ENCODE measurements at regions not wholly inside any gene's neighbourhood (a gene's known extent, or its start where the extent isn't known, plus 50 kb on each side); places are given as distances from the start of the nearest gene placed in this dataset.

DNA sequence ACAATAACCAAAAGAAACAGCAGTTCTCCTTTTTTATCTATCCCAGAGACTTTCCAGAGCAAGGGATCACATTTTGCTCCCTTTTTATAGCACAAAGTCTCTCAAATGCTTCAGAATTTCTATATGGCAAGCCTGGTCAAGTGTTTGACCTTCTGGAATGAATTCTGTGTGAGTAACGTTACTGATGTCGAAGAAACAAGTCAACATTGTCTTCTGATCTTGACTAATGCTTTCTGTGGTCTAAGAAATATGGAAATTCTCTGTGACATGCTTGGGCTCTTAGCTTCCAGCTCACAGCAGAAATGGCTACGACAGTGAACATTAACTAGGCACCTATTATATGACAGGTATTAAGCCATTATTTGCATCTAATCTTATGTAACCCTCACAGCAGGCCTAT is 411.7 kb downstream of the CADM1 start:
- Histone ChIP-seq H3K9me3 (ENCODE audit: insufficient read depth, low read depth, low read length) (no peaks in the 10 kb centered on the region), H2AFZ (ENCODE audit: low read depth, low read length) (no peak overlapping the region), H3K27ac (ENCODE audit: low read depth, low read length) (no peak overlapping the region), H3K4me1 (ENCODE audit: insufficient read depth, low read length) (no peaks in the 10 kb centered on the region), H3K9ac (ENCODE audit: low read length) (no peak overlapping the region), H3K36me3 (ENCODE audit: insufficient read depth, low read length) (no peaks in the 10 kb centered on the region), H3K4me3 (ENCODE audit: insufficient read depth, low read depth, low read length) (no peak overlapping the region), H3K79me2 (ENCODE audit: insufficient read depth, low read length) (no peaks in the 10 kb centered on the region), H3K4me2 (ENCODE audit: low read length) (no peak overlapping the region), H4K20me1 (ENCODE audit: insufficient read depth, low read length) (no peaks in the 10 kb centered on the region), H3K27me3 (ENCODE audit: insufficient read depth, low read length) (no peaks in the 10 kb centered on the region)
- no peaks in the 10 kb centered on the region for H3K9me3 Mint-ChIP-seq (ENCODE audit: unreplicated experiment)
- FAIRE-seq (no peak), DNase-seq (ENCODE audit: low read depth) (no peak)
- peaks cover 10% of the 10 kb centered on the region for H3K27me3 Mint-ChIP-seq (ENCODE audit: low read depth, unreplicated experiment)
- TF ChIP-seq, protein P1, sequence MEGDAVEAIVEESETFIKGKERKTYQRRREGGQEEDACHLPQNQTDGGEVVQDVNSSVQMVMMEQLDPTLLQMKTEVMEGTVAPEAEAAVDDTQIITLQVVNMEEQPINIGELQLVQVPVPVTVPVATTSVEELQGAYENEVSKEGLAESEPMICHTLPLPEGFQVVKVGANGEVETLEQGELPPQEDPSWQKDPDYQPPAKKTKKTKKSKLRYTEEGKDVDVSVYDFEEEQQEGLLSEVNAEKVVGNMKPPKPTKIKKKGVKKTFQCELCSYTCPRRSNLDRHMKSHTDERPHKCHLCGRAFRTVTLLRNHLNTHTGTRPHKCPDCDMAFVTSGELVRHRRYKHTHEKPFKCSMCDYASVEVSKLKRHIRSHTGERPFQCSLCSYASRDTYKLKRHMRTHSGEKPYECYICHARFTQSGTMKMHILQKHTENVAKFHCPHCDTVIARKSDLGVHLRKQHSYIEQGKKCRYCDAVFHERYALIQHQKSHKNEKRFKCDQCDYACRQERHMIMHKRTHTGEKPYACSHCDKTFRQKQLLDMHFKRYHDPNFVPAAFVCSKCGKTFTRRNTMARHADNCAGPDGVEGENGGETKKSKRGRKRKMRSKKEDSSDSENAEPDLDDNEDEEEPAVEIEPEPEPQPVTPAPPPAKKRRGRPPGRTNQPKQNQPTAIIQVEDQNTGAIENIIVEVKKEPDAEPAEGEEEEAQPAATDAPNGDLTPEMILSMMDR (IDR thresholded peaks at IDR 0.05; ENCODE audit: insufficient read depth, low read depth, low read length) = no peak
- TF ChIP-seq EZH2 (IDR thresholded peaks at IDR 0.05; ENCODE audit: insufficient read depth, low read length) = no peak
- peaks cover 5% of the 10 kb centered on the region for H3K4me1 Mint-ChIP-seq (ENCODE audit: low read depth, unreplicated experiment)
- no peak overlapping the region for H3K27ac Mint-ChIP-seq (ENCODE audit: unreplicated experiment)
- H3K4me3 Mint-ChIP-seq (ENCODE audit: unreplicated experiment) = no peak overlapping the region
- H3K36me3 Mint-ChIP-seq (ENCODE audit: low read depth, unreplicated experiment) = no peaks in the 10 kb centered on the region

DNA sequence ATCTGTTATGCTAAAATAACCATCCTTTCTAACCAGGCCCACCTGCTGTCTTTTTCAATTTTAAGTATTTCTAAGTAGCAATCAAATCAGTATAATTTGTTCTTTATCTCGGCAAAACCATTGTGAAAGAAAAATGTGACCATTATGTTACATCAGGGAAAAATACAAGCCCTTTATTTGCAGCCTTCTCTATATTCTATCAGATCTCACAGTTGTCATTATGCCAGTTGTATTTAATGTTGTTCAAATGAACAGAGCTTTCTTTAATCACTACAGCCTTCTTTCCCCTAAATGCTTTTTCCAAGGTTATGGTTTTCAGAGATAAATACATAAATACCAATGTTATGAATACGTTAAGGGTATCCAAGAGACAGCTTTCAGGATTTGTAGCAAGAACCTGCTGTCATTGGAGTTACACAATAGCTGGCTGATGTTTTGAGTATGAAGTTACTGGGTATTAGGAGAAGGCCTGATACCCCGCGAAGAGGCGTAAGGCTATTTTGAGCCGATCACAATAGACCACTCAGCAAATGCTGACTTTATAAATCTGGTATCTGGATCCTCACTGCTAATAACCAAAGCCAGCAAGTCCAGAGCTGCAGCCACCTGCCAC is 406.3 kb downstream of the CADM1 start:
- Histone ChIP-seq H3K27me3 (ENCODE audit: insufficient read depth, low read length) (no peaks in the 10 kb centered on the region), H3K4me3 (ENCODE audit: insufficient read depth, low read depth, low read length) (no peak overlapping the region), H2AFZ (ENCODE audit: low read depth, low read length) (no peak overlapping the region), H3K79me2 (ENCODE audit: insufficient read depth, low read length) (no peaks in the 10 kb centered on the region), H3K9me3 (ENCODE audit: insufficient read depth, low read depth, low read length) (no peaks in the 10 kb centered on the region), H3K4me1 (ENCODE audit: insufficient read depth, low read length) (no peaks in the 10 kb centered on the region), H3K4me2 (ENCODE audit: low read length) (no peak overlapping the region), H4K20me1 (ENCODE audit: insufficient read depth, low read length) (no peaks in the 10 kb centered on the region), H3K27ac (ENCODE audit: low read depth, low read length) (no peak overlapping the region), H3K36me3 (ENCODE audit: insufficient read depth, low read length) (no peaks in the 10 kb centered on the region), H3K9ac (ENCODE audit: low read length) (no peak overlapping the region)
- no peak overlapping the region for H3K4me3 Mint-ChIP-seq (ENCODE audit: unreplicated experiment)
- H3K9me3 Mint-ChIP-seq (ENCODE audit: unreplicated experiment) = no peaks in the 10 kb centered on the region
- peaks cover 3% of the 10 kb centered on the region for H3K27me3 Mint-ChIP-seq (ENCODE audit: low read depth, unreplicated experiment)
- H3K27ac Mint-ChIP-seq (ENCODE audit: unreplicated experiment) = no peak overlapping the region
- H3K36me3 Mint-ChIP-seq (ENCODE audit: low read depth, unreplicated experiment) = no peaks in the 10 kb centered on the region
- DNase-seq (ENCODE audit: low read depth) = peak; percentile 15
- TF ChIP-seq, protein P1 (IDR thresholded peaks at IDR 0.05; ENCODE audit: insufficient read depth, low read depth, low read length) = no peak
- TF ChIP-seq EZH2 (IDR thresholded peaks at IDR 0.05; ENCODE audit: insufficient read depth, low read length) = no peak
- FAIRE-seq = no peak
- no peaks in the 10 kb centered on the region for H3K4me1 Mint-ChIP-seq (ENCODE audit: low read depth, unreplicated experiment)

DNA sequence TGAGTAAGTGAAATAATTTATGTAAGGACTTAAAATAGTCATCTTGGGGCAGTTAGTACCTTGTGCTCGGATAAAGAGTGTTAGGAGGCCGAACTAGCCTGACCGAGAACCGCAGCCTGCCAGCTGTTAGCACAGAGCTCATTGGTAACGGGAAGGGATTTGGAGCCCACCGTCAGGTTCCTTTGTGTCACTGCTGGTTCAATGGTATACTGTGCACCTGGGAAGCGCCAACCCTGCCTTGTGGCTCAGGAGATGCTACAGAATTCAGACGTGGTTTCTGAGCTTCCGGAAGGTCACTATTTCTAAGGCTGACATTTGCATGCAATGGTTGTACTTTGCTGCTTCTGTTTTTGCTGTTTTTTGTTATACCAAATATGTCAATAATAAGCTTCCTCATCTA is 403.5 kb downstream of the CADM1 start:
- H4K20me1 ChIP-seq (ENCODE audit: insufficient read depth, low read length) = no peaks in the 10 kb centered on the region
- H3K4me3 ChIP-seq (ENCODE audit: insufficient read depth, low read depth, low read length) = no peak overlapping the region
- no peaks in the 10 kb centered on the region for H3K36me3 ChIP-seq (ENCODE audit: insufficient read depth, low read length)
- H3K79me2 ChIP-seq (ENCODE audit: insufficient read depth, low read length) = no peaks in the 10 kb centered on the region
- no peaks in the 10 kb centered on the region for H3K4me1 ChIP-seq (ENCODE audit: insufficient read depth, low read length)
- no peak overlapping the region for H2AFZ ChIP-seq (ENCODE audit: low read depth, low read length)
- H3K9me3 ChIP-seq (ENCODE audit: insufficient read depth, low read depth, low read length) = no peaks in the 10 kb centered on the region
- H3K36me3 Mint-ChIP-seq (ENCODE audit: low read depth, unreplicated experiment) = no peaks in the 10 kb centered on the region
- FAIRE-seq (no peak), DNase-seq (ENCODE audit: low read depth) (no peak)
- H3K9me3 Mint-ChIP-seq (ENCODE audit: unreplicated experiment) = no peaks in the 10 kb centered on the region
- no peak overlapping the region for H3K27ac ChIP-seq (ENCODE audit: low read depth, low read length)
- no peak overlapping the region for H3K4me2 ChIP-seq (ENCODE audit: low read length)
- H3K4me1 Mint-ChIP-seq (ENCODE audit: low read depth, unreplicated experiment) = no peaks in the 10 kb centered on the region
- H3K27ac Mint-ChIP-seq (ENCODE audit: unreplicated experiment) = no peak overlapping the region
- no peak overlapping the region for H3K9ac ChIP-seq (ENCODE audit: low read length)
- TF ChIP-seq, protein P1 (IDR thresholded peaks at IDR 0.05; ENCODE audit: insufficient read depth, low read depth, low read length) = no peak
- no peak for TF ChIP-seq EZH2 (IDR thresholded peaks at IDR 0.05; ENCODE audit: insufficient read depth, low read length)
- H3K27me3 Mint-ChIP-seq (ENCODE audit: low read depth, unreplicated experiment) = peaks cover 7% of the 10 kb centered on the region
- H3K27me3 ChIP-seq (ENCODE audit: insufficient read depth, low read length) = no peaks in the 10 kb centered on the region
- H3K4me3 Mint-ChIP-seq (ENCODE audit: unreplicated experiment) = no peak overlapping the region

All from astrocyte (in vitro differentiated cells and primary cell).